ENCODE measurements at regions not wholly inside any gene's neighbourhood (a gene's known extent, or its start where the extent isn't known, plus 50 kb on each side); places are given as distances from the start of the nearest gene placed in this dataset.
"Not testable (repeated sequence)": the region's sequence is repeated elsewhere in the genome, so short reads cannot be mapped to it uniquely, and the experiment has no call there.

- DNase-seq (ENCODE audit: low read depth in 2 of 2) = no peak
Measured at GRCh38 chr16:59336136-59336695, 602.1 kb upstream of the GOT2 start.

- DNase-seq (ENCODE audit: low read depth in 2 of 2) = not testable (repeated sequence)
Measured at GRCh38 chr16:59331708-59332107, 597.6 kb upstream of the GOT2 start.

GRCh38 chr16:59330019-59330670 lies 596.0 kb upstream of the GOT2 start:
- DNase-seq (ENCODE audit: low read depth in 2 of 2) = no peak

GRCh38 chr16:59328961-59329360 lies 594.8 kb upstream of the GOT2 start:
- no peak for DNase-seq (ENCODE audit: low read depth in 2 of 2)

- no peak for DNase-seq (ENCODE audit: low read depth in 2 of 2)
Measured at GRCh38 chr16:59327894-59328293, 593.8 kb upstream of the GOT2 start.

GRCh38 chr16:59326955-59327354 lies 592.8 kb upstream of the GOT2 start:
- no peak for DNase-seq (ENCODE audit: low read depth in 2 of 2)

- no peak for DNase-seq (ENCODE audit: low read depth in 2 of 2)
Measured at GRCh38 chr16:59324462-59324861, 590.3 kb upstream of the GOT2 start.

GRCh38 chr16:59320657-59321056 lies 586.5 kb upstream of the GOT2 start:
- no peak for DNase-seq (ENCODE audit: low read depth in 2 of 2)

GRCh38 chr16:59319871-59320270 lies 585.8 kb upstream of the GOT2 start:
- DNase-seq (ENCODE audit: low read depth in 2 of 2) = no peak

GRCh38 chr16:59305850-59306249 lies 571.7 kb upstream of the GOT2 start:
- no peak for DNase-seq (ENCODE audit: low read depth in 2 of 2)

GRCh38 chr16:59296888-59297287 lies 562.8 kb upstream of the GOT2 start:
- no peak for DNase-seq (ENCODE audit: low read depth in 2 of 2)

GRCh38 chr16:59295993-59296736 lies 562.0 kb upstream of the GOT2 start:
- no peak for DNase-seq (ENCODE audit: low read depth in 2 of 2)

GRCh38 chr16:59295474-59295873 lies 561.4 kb upstream of the GOT2 start:
- no peak for DNase-seq (ENCODE audit: low read depth in 2 of 2)

GRCh38 chr16:59290718-59291117 lies 556.6 kb upstream of the GOT2 start:
- no peak for DNase-seq (ENCODE audit: low read depth in 2 of 2)

GRCh38 chr16:59289151-59289550 lies 555.0 kb upstream of the GOT2 start:
- no peak for DNase-seq (ENCODE audit: low read depth in 2 of 2)

GRCh38 chr16:59274141-59274540 lies 540.0 kb upstream of the GOT2 start:
- DNase-seq (ENCODE audit: low read depth in 2 of 2) = no peak

- no peak for DNase-seq (ENCODE audit: low read depth in 2 of 2)
Measured at GRCh38 chr16:59263955-59264354, 529.8 kb upstream of the GOT2 start.

- no peak for DNase-seq (ENCODE audit: low read depth in 2 of 2)
Measured at GRCh38 chr16:59260892-59261291, 526.8 kb upstream of the GOT2 start.

GRCh38 chr16:59259950-59260319 lies 525.8 kb upstream of the GOT2 start:
- DNase-seq (ENCODE audit: low read depth in 2 of 2) = no peak

GRCh38 chr16:59259074-59259949 lies 525.2 kb upstream of the GOT2 start:
- no peak for DNase-seq (ENCODE audit: low read depth in 2 of 2)

- DNase-seq (ENCODE audit: low read depth in 2 of 2) = no peak
Measured at GRCh38 chr16:59252317-59252716, 518.2 kb upstream of the GOT2 start.

- no peak for DNase-seq (ENCODE audit: low read depth in 2 of 2)
Measured at GRCh38 chr16:59249011-59249410, 514.9 kb upstream of the GOT2 start.
